Skeletal muscle satellite cell (primary cell): ENCODE measurements at regions not wholly inside any gene's neighbourhood (a gene's known extent, or its start where the extent isn't known, plus 50 kb on each side); places are given as distances from the start of the nearest gene placed in this dataset.

Experiments
- H3K27me3 ChIP-seq: 2 replicates; pipeline ENCODE4 v1.7.0; 2013; ENCODE audit warnings: low read length; ENCODE audit not compliant: control insufficient read depth, insufficient read depth
- H3K36me3 ChIP-seq: 2 replicates; pipeline ENCODE4 v1.7.0; 2013; ENCODE audit warnings: mild to moderate bottlenecking, control low read depth, low read length; ENCODE audit not compliant: insufficient read depth
- H3K4me1 ChIP-seq: 2 replicates; pipeline ENCODE4 v1.7.0; 2013; ENCODE audit warnings: low read length; ENCODE audit not compliant: control insufficient read depth, insufficient read depth
- H3K4me2 ChIP-seq: 2 replicates; pipeline ENCODE4 v1.7.0; 2013; ENCODE audit warnings: mild to moderate bottlenecking, low read length
- H3K4me3 ChIP-seq: 2 replicates; pipeline ENCODE4 v1.7.0; 2013; ENCODE audit warnings: low read length
- H3K9ac ChIP-seq: 2 replicates; pipeline ENCODE4 v1.7.0; 2013; ENCODE audit warnings: mild to moderate bottlenecking, low read depth, low read length, moderate library complexity
- H3K9me3 ChIP-seq: replicated peaks from 2 replicates; pipeline ENCODE4 v1.7.0; 2013; ENCODE audit warnings: mild to moderate bottlenecking, control low read depth, low read length

DNA sequence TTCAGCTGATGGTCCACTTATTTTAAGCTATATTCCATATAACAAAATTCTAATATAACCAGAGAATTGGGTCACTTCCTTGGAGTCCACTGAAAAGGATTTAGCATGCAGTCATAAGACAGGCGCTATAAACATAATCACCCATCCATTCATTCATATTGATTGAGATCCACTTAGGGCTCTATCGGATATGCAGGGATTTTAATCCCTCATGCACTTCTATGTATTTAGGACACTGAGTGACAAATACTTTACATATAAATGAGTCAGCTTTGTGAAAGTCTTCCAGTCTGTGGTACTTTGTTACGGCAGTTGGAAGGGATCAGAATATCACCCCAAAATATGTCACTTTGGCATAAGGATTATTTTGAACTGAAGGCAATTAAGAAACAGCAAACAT lies 127.3 kb upstream of the ZNF608 start:
- no peaks in the 10 kb centered on the region for H3K9me3 ChIP-seq
- H3K4me3 ChIP-seq: no peak overlapping the region
- H3K27me3 ChIP-seq: no peaks in the 10 kb centered on the region
- no peak overlapping the region for H3K4me2 ChIP-seq
- H3K36me3 ChIP-seq: no peaks in the 10 kb centered on the region
- peaks cover 3% of the 10 kb centered on the region for H3K4me1 ChIP-seq
- no peak overlapping the region for H3K9ac ChIP-seq

DNA sequence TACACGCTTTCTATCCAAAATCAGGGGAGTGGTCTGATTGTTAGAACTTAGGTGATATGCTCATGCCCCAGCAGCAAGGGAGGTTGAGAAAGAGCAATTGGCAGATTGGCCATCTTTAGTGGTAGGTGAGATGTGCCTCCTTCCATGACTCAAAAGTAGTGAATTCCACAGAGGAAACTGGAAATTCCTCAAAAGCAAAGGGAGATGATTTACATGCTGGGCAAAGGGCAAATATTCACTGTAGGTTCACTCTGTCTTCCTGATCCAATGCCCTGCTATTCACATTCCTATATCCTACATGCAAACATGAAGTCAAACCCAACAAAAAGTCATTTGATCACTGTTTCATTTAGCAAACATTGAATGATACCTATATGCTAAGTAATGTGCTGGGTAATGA lies 130.1 kb upstream of the ZNF608 start:
- Histone ChIP-seq H3K4me2 (no peak overlapping the region), H3K27me3 (no peaks in the 10 kb centered on the region), H3K4me3 (no peak overlapping the region), H3K4me1 (peaks cover under 1% of the 10 kb centered on the region), H3K36me3 (no peaks in the 10 kb centered on the region), H3K9me3 (no peaks in the 10 kb centered on the region), H3K9ac (no peak overlapping the region)

GRCh38 chr5:124876983-124877382 lies 130.5 kb upstream of the ZNF608 start:
- Histone ChIP-seq H3K36me3 (no peaks in the 10 kb centered on the region), H3K4me1 (no peaks in the 10 kb centered on the region), H3K9ac (no peak overlapping the region), H3K27me3 (no peaks in the 10 kb centered on the region), H3K4me3 (no peak overlapping the region), H3K9me3 (no peaks in the 10 kb centered on the region), H3K4me2 (no peak overlapping the region)

DNA sequence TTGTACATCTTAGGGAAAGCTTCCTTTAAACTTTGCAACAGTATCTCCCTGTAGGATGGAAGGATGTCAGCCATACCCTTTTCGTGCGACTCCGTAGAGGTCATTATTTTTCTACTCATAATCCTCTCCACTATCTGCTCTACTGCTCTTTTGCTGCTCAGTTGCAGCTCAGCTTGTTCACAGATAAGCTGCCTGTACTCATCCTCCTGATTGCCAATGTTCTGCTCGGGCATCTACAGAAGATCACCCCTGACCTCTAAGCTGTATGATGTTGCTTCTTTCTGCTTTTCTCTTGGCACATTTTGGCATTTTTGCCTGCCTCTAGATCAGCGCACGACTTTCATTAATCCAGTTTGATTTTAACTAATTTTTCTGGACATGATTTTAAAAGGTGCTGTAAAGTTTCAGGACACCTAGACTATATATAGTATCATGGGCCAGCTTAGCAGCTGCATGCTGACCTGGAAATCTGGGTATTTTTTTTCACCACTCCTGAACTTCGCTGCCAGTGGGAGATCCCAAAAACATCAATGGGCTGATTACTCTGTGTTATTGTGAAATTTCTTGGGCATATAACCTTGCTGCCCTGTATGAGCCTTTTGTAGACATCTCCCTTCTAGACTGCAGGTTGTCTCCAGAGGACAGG lies 131.2 kb upstream of the ZNF608 start:
- Histone ChIP-seq H3K27me3 (no peaks in the 10 kb centered on the region), H3K36me3 (no peaks in the 10 kb centered on the region), H3K4me3 (no peak overlapping the region), H3K4me1 (no peaks in the 10 kb centered on the region), H3K9me3 (no peaks in the 10 kb centered on the region), H3K4me2 (no peak overlapping the region), H3K9ac (no peak overlapping the region)

DNA sequence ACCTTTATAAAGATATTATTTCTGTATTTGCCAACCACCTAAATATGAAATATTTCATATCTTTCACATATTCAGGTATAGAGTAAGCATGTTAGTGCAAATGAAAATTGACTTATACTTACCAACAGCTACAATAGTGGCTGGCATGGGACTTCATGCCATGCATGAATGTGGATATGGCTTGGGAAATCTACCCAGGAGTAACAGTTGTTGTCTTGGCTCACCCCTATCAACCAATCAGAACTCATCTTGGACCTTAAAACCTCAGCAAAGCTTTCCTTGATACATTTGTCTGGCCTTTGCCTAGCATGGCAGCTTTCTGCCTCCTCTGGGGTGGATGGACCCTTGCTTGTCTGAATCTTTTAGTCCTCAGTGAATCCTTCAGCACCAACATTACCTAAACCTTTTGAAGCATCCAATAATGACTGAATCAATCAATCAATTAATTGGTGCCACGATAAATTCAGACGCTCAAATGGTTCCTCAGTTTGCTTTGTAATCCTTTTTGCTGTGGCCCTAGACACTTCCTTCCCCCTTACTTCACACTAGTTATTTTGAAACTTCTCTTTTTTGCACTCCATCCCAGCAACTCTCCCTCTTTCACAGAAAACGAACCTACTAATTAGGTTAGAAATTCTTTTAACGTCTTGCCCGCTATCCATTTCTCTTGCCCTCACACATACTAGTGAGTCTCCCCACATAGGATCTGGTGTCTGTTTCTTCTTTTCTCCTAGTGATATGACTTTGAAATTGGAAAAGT lies 132.3 kb upstream of the ZNF608 start:
- H3K9me3 ChIP-seq: no peaks in the 10 kb centered on the region
- no peaks in the 10 kb centered on the region for H3K27me3 ChIP-seq
- no peak overlapping the region for H3K4me3 ChIP-seq
- no peak overlapping the region for H3K9ac ChIP-seq
- H3K36me3 ChIP-seq: no peaks in the 10 kb centered on the region
- no peaks in the 10 kb centered on the region for H3K4me1 ChIP-seq
- H3K4me2 ChIP-seq: no peak overlapping the region

GRCh38 chr5:124880903-124881697 lies 134.7 kb upstream of the ZNF608 start:
- no peaks in the 10 kb centered on the region for H3K27me3 ChIP-seq
- H3K9me3 ChIP-seq: no peaks in the 10 kb centered on the region
- no peaks in the 10 kb centered on the region for H3K36me3 ChIP-seq
- no peak overlapping the region for H3K4me2 ChIP-seq
- no peak overlapping the region for H3K9ac ChIP-seq
- H3K4me3 ChIP-seq: no peak overlapping the region
- H3K4me1 ChIP-seq: no peaks in the 10 kb centered on the region

GRCh38 chr5:124883681-124884080 lies 137.2 kb upstream of the ZNF608 start:
- no peak overlapping the region for H3K4me3 ChIP-seq
- H3K9ac ChIP-seq: no peak overlapping the region
- H3K9me3 ChIP-seq: no peaks in the 10 kb centered on the region
- H3K27me3 ChIP-seq: no peaks in the 10 kb centered on the region
- H3K4me2 ChIP-seq: no peak overlapping the region
- H3K4me1 ChIP-seq: no peaks in the 10 kb centered on the region
- H3K36me3 ChIP-seq: no peaks in the 10 kb centered on the region

GRCh38 chr5:124884114-124884513 lies 137.7 kb upstream of the ZNF608 start:
- H3K4me3 ChIP-seq: no peak overlapping the region
- no peak overlapping the region for H3K9ac ChIP-seq
- H3K36me3 ChIP-seq: no peaks in the 10 kb centered on the region
- no peaks in the 10 kb centered on the region for H3K9me3 ChIP-seq
- H3K4me1 ChIP-seq: peaks cover 2% of the 10 kb centered on the region
- no peaks in the 10 kb centered on the region for H3K27me3 ChIP-seq
- H3K4me2 ChIP-seq: no peak overlapping the region

GRCh38 chr5:124885490-124885889 lies 139.1 kb upstream of the ZNF608 start:
- Histone ChIP-seq H3K9me3 (no peaks in the 10 kb centered on the region), H3K4me3 (no peak overlapping the region), H3K4me1 (peaks cover 12% of the 10 kb centered on the region), H3K36me3 (no peaks in the 10 kb centered on the region), H3K4me2 (no peak overlapping the region), H3K27me3 (no peaks in the 10 kb centered on the region), H3K9ac (no peak overlapping the region)

DNA sequence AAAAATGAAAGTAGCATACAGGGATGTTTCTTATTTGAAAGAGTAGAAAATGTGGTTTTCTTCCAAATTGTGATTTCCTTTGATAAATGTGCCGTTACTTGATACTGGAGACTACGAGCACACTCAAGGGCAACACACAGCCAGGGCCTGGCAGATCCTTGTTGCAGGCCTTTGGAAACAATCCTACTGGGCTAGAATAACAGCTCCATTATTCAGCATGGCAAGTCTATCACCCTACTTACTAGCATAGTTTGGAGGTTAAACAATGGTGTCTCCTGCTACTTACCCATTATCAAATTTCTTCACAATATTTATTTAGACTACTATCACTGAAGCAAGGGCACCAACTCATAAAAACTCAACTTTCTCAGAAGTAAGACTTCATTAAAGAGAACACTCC lies 140.8 kb upstream of the ZNF608 start:
- Histone ChIP-seq H3K9ac (no peak overlapping the region), H3K4me3 (no peak overlapping the region), H3K27me3 (no peaks in the 10 kb centered on the region), H3K4me1 (peaks cover 12% of the 10 kb centered on the region), H3K9me3 (no peaks in the 10 kb centered on the region), H3K36me3 (no peaks in the 10 kb centered on the region), H3K4me2 (no peak overlapping the region)

- Histone ChIP-seq H3K27me3 (no peaks in the 10 kb centered on the region), H3K36me3 (no peaks in the 10 kb centered on the region), H3K4me2 (no peak overlapping the region), H3K9ac (no peak overlapping the region), H3K4me1 (peaks cover 12% of the 10 kb centered on the region), H3K9me3 (no peaks in the 10 kb centered on the region), H3K4me3 (no peak overlapping the region)
Observed at GRCh38 chr5:124888050-124888506, 141.6 kb upstream of the ZNF608 start.
